ENCODE measurements at regions not wholly inside any gene's neighbourhood (a gene's known extent, or its start where the extent isn't known, plus 50 kb on each side); places are given as distances from the start of the nearest gene placed in this dataset.

GRCh38 chrX:34810916-34811315, 131.7 kb upstream of the FAM47B start (continued):
- TF ChIP-seq AR (CRISPR knock-in tag; IDR thresholded peaks at IDR 0.05) (no peak), NFE2L1 (CRISPR knock-in tag; IDR thresholded peaks at IDR 0.05) (no peak)

GRCh38 chrX:34813618-34814017, 129.0 kb upstream of the FAM47B start:
- Mint-ChIP-seq H3K4me1 (no peaks in the 10 kb centered on the region), H3K27ac (no peak overlapping the region), H3K36me3 (no peaks in the 10 kb centered on the region), H3K27me3 (ENCODE audit: low read depth) (no peaks in the 10 kb centered on the region), H3K4me3 (no peak overlapping the region), H3K9me3 (no peaks in the 10 kb centered on the region)
- no peak for ATAC-seq
- ChIA-PET POLR2A (no interaction called here), CTCF (no interaction called here)
- no peak for TF ChIP-seq FOXP1 (CRISPR knock-in tag; IDR thresholded peaks at IDR 0.05; ENCODE audit: borderline replicate concordance)
- TF ChIP-seq TCF7 (CRISPR knock-in tag; IDR thresholded peaks at IDR 0.05; ENCODE audit: low read depth), result no peak
- no peak for TF ChIP-seq MLX (CRISPR knock-in tag; IDR thresholded peaks at IDR 0.05)
- no peak for TF ChIP-seq SOX15 (CRISPR knock-in tag; IDR thresholded peaks at IDR 0.05)
- TF ChIP-seq TEAD4 (CRISPR knock-in tag; IDR thresholded peaks at IDR 0.05), result no peak
- TF ChIP-seq RELA (CRISPR knock-in tag; IDR thresholded peaks at IDR 0.05; ENCODE audit: borderline replicate concordance), result no peak
- no peak for TF ChIP-seq ERG (CRISPR knock-in tag; IDR thresholded peaks at IDR 0.05)
- no peak for TF ChIP-seq CREM (CRISPR knock-in tag; IDR thresholded peaks at IDR 0.05)
- TF ChIP-seq ELF4 (CRISPR knock-in tag; IDR thresholded peaks at IDR 0.05; ENCODE audit: low read depth), result no peak
- TF ChIP-seq ZNF219 (CRISPR knock-in tag; IDR thresholded peaks at IDR 0.05; ENCODE audit: borderline replicate concordance), result no peak
- TF ChIP-seq ZBTB43 (CRISPR knock-in tag; IDR thresholded peaks at IDR 0.05), result no peak
- no peak for TF ChIP-seq STAT6 (CRISPR knock-in tag; conservative IDR thresholded peaks at IDR 0.05; ENCODE audit: low read depth)
- no peak for TF ChIP-seq ZBTB21 (CRISPR knock-in tag; IDR thresholded peaks at IDR 0.05; ENCODE audit: borderline replicate concordance)
- no peak for TF ChIP-seq TP53 (CRISPR knock-in tag; IDR thresholded peaks at IDR 0.05)
- no peak for DNase-seq (ENCODE audit: low spot score)

GRCh38 chrX:34826964-34827363, 115.6 kb upstream of the FAM47B start:
- Mint-ChIP-seq H3K36me3 (no peaks in the 10 kb centered on the region), H3K27ac (no peak overlapping the region), H3K27me3 (ENCODE audit: low read depth) (no peaks in the 10 kb centered on the region), H3K4me3 (no peak overlapping the region), H3K9me3 (no peaks in the 10 kb centered on the region), H3K4me1 (no peaks in the 10 kb centered on the region)
- TF ChIP-seq GTF2I (CRISPR knock-in tag; conservative IDR thresholded peaks at IDR 0.05) (no peak), ZBTB21 (CRISPR knock-in tag; IDR thresholded peaks at IDR 0.05; ENCODE audit: borderline replicate concordance) (no peak), ETV6 (CRISPR knock-in tag; IDR thresholded peaks at IDR 0.05) (no peak), ZNF425 (CRISPR knock-in tag; conservative IDR thresholded peaks at IDR 0.05) (no peak), IRF2 (CRISPR knock-in tag; IDR thresholded peaks at IDR 0.05; ENCODE audit: borderline replicate concordance, low read depth) (no peak), ZSCAN18 (CRISPR knock-in tag; IDR thresholded peaks at IDR 0.05) (no peak), FOXP1 (CRISPR knock-in tag; IDR thresholded peaks at IDR 0.05; ENCODE audit: borderline replicate concordance) (no peak)
- ATAC-seq, result no peak
- ChIA-PET CTCF (no interaction called here), POLR2A (no interaction called here)
- no peak for DNase-seq (ENCODE audit: low spot score)

All from WTC11 (cell line).